ENCODE measurements at regions not wholly inside any gene's neighbourhood (a gene's known extent, or its start where the extent isn't known, plus 50 kb on each side); places are given as distances from the start of the nearest gene placed in this dataset.

- TF ChIP-seq, protein P1, sequence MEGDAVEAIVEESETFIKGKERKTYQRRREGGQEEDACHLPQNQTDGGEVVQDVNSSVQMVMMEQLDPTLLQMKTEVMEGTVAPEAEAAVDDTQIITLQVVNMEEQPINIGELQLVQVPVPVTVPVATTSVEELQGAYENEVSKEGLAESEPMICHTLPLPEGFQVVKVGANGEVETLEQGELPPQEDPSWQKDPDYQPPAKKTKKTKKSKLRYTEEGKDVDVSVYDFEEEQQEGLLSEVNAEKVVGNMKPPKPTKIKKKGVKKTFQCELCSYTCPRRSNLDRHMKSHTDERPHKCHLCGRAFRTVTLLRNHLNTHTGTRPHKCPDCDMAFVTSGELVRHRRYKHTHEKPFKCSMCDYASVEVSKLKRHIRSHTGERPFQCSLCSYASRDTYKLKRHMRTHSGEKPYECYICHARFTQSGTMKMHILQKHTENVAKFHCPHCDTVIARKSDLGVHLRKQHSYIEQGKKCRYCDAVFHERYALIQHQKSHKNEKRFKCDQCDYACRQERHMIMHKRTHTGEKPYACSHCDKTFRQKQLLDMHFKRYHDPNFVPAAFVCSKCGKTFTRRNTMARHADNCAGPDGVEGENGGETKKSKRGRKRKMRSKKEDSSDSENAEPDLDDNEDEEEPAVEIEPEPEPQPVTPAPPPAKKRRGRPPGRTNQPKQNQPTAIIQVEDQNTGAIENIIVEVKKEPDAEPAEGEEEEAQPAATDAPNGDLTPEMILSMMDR (conservative IDR thresholded peaks at IDR 0.05; ENCODE audit: control insufficient read depth, insufficient read depth, low read depth, low read length): no peak
- DNase-seq (ENCODE audit: low read depth): no peak
Observed at GRCh38 chr2:239893236-239893515, 132.0 kb downstream of the NDUFA10 start.

GRCh38 chr2:239892441-239893235, 132.5 kb downstream of the NDUFA10 start:
- no peak for DNase-seq (ENCODE audit: low read depth)
- TF ChIP-seq, protein P1 (conservative IDR thresholded peaks at IDR 0.05; ENCODE audit: control insufficient read depth, insufficient read depth, low read depth, low read length): no peak
- no peak overlapping the region for H3K4me3 ChIP-seq (ENCODE audit: control insufficient read depth, low read depth, low read length)

More at GRCh38 chr2:239893236-239893515, 132.0 kb downstream of the NDUFA10 start:
- no peak overlapping the region for H3K4me3 ChIP-seq (ENCODE audit: control insufficient read depth, low read depth, low read length)

GRCh38 chr2:239891698-239892097, 133.4 kb downstream of the NDUFA10 start:
- no peak for DNase-seq (ENCODE audit: low read depth)
- H3K4me3 ChIP-seq (ENCODE audit: control insufficient read depth, low read depth, low read length): no peak overlapping the region
- TF ChIP-seq, protein P1 (conservative IDR thresholded peaks at IDR 0.05; ENCODE audit: control insufficient read depth, insufficient read depth, low read depth, low read length): no peak

GRCh38 chr2:239890206-239890746, 134.9 kb downstream of the NDUFA10 start:
- TF ChIP-seq, protein P1 (conservative IDR thresholded peaks at IDR 0.05; ENCODE audit: control insufficient read depth, insufficient read depth, low read depth, low read length): no peak
- DNase-seq (ENCODE audit: low read depth): no peak
- no peak overlapping the region for H3K4me3 ChIP-seq (ENCODE audit: control insufficient read depth, low read depth, low read length)

DNA sequence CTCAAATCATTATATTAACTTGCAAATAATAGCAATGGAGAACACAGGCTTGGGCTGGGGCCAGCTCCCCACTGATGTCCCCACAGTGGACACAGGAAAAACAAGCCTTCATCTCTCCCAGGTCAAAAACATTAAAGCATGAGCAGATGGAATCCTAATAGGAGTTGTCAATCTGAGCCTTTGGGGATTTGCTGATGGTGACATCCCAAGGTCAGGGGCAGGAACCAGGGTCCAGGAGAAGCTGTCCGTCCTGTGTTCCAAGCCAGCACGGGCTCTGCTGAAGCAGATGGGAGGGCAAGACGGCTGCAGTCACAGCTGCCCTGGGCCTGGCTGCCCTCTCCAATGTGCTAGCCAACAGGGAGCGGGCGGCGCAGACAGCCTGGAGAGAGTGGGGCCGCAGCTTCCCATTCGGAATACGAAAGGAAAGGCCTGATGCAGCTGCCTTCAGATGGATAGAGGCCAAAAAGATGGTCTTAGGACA, 135.5 kb downstream of the NDUFA10 start:
- no peak for DNase-seq (ENCODE audit: low read depth)
- TF ChIP-seq, protein P1 (conservative IDR thresholded peaks at IDR 0.05; ENCODE audit: control insufficient read depth, insufficient read depth, low read depth, low read length): no peak
- no peak overlapping the region for H3K4me3 ChIP-seq (ENCODE audit: control insufficient read depth, low read depth, low read length)

DNA sequence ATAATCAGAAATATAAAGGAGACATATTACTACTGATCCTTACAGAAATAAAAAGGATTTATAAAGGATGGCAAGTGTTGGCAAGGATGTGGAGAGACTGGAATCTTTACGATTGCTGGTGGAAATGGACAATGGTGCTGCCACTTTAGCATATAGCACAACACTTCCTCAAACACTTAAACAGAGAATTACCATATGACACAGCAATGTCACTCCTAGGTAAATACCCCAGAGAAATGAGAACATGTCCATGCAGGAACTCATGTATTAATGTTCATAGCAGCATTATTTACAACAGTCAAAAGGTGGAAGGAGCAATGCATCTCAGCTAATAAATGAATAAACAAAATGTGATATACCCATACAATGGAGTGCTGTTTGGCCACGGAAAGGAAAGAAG, 137.5 kb downstream of the NDUFA10 start:
- TF ChIP-seq, protein P1 (conservative IDR thresholded peaks at IDR 0.05; ENCODE audit: control insufficient read depth, insufficient read depth, low read depth, low read length): no peak
- DNase-seq (ENCODE audit: low read depth): no peak
- no peak overlapping the region for H3K4me3 ChIP-seq (ENCODE audit: control insufficient read depth, low read depth, low read length)
